AG10803 (cell line): ENCODE measurements at regions not wholly inside any gene's neighbourhood (a gene's known extent, or its start where the extent isn't known, plus 50 kb on each side); places are given as distances from the start of the nearest gene placed in this dataset.

Experiments used
- DNase-seq: peaks from one replicate; pipeline ENCODE4 v3.0.0; 2010; ENCODE audit warnings: low read depth
- H3K4me3 ChIP-seq: 2 replicates; pipeline ENCODE4 v1.5.1; 2011; ENCODE audit warnings: mild to moderate bottlenecking, low read length, control low read depth
- TF ChIP-seq, protein P1 (sequence below): conservative IDR thresholded peaks from 2 replicates; pipeline ENCODE4 v1.5.1; 2011; ENCODE audit warnings: mild to moderate bottlenecking, low read length, control low read depth, inconsistent platforms

DNA sequence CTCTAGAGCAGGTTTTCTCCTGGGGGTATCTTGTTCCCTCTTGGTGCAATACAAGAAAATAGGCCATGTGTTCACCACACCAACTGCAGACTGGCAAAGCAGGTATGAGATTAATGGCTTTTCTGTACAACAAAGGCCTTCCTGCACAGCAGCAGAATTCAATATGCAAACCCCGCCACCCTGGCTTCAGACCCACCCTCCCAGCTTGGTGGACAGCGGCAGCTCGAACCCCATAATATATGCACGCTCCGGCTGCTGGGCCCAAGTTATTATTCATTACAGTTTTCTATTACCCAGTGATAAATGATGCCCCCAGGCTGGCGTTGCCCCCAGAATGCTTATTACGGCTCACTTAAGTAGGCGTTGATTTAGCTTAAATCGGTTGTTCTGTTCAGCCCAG lies 144.2 kb downstream of the RRAGC start:
- no peak for DNase-seq
- TF ChIP-seq, protein P1, sequence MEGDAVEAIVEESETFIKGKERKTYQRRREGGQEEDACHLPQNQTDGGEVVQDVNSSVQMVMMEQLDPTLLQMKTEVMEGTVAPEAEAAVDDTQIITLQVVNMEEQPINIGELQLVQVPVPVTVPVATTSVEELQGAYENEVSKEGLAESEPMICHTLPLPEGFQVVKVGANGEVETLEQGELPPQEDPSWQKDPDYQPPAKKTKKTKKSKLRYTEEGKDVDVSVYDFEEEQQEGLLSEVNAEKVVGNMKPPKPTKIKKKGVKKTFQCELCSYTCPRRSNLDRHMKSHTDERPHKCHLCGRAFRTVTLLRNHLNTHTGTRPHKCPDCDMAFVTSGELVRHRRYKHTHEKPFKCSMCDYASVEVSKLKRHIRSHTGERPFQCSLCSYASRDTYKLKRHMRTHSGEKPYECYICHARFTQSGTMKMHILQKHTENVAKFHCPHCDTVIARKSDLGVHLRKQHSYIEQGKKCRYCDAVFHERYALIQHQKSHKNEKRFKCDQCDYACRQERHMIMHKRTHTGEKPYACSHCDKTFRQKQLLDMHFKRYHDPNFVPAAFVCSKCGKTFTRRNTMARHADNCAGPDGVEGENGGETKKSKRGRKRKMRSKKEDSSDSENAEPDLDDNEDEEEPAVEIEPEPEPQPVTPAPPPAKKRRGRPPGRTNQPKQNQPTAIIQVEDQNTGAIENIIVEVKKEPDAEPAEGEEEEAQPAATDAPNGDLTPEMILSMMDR = no peak
- no peak overlapping the region for H3K4me3 ChIP-seq

DNA sequence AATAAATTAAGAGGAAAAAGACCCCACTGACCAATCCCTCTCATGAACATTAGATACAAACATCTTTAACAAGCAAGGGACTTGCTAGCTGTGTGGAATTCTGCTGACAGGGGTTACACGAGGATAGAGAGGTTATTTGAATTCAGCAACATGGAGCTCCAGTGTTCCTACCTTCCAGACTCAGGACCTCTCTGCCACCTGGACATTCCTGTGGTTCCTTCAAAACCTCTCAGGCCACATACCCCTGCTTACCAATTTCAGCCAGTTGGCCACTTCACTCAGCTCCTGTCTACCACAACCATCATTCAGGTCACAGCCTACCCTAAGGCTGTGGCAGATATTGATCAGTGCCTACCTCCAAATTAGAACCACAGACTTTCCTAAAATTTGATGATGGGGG lies 147.5 kb downstream of the RRAGC start:
- H3K4me3 ChIP-seq = no peak overlapping the region
- no peak for DNase-seq
- TF ChIP-seq, protein P1 = no peak

DNA sequence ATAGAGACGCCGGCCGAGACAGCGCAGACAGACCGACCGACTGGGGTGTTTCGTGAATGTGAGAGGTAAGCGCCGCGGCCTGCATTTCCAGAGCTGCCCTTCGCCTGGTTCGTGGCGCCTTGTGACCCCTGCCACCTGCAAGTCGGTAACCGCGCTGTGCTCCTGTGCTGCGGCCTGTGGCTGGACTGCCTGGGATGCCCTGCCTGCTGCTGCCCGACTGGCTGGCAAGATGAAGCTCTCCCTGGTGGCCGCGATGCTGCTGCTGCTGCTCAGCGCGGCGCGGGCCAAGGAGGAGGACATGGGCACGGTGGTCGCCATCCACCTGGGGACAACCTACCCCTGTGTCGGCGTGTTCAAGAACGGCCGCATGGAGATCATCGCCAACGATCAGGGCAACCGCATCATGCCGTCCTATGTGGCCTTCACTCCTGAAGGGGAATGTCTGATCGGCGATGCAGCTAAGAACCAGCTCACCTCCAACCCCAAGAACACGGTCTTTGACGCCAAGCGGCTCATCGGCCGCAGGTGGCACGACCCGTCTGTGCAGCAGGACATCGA lies 150.8 kb downstream of the RRAGC start:
- no peak for DNase-seq
- TF ChIP-seq, protein P1 = no peak
- no peak overlapping the region for H3K4me3 ChIP-seq

GRCh38 chr1:38701088-38701487 lies 158.5 kb downstream of the RRAGC start:
- DNase-seq = no peak
- no peak overlapping the region for H3K4me3 ChIP-seq
- TF ChIP-seq, protein P1 = no peak

- H3K4me3 ChIP-seq = no peak overlapping the region
- no peak for DNase-seq
- TF ChIP-seq, protein P1 = no peak
Measured at GRCh38 chr1:38700077-38700470, 159.5 kb downstream of the RRAGC start.

DNA sequence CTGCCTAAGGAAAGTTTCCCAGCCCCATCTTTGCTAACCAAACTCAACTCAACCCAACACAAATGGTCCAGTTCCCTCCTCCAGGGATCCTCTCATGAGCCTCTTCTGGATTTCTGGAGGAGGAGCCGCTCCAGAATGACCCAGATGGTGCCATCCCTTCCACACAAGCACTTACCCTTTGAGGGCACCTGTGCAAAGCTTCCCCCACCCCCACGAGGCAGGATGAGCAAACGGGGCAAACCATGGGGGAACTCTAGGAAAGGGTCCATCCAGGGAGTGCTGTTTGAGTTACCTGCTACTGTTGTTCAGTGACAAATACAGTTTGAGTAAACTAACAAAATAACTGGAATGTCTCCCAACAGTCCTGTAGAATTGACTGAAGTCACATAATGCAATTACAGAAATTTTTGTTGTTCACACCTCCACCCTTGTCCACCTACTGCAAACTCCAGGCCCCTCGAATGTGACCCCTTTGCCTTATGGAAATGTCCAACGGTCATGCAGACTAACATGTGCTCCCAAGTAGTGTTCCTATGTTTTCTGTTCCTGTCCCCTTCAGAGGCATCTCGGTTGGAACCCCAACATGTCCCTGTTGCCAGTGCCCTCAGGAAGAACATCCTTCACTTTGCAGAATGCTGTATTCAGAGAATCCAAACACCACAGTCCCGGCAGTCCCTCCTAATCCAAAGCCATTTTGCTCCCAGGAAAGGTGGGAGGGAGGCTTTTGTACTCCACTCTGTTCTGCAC lies 160.1 kb downstream of the RRAGC start:
- no peak for DNase-seq
- TF ChIP-seq, protein P1 = no peak
- H3K4me3 ChIP-seq = no peak overlapping the region

GRCh38 chr1:38697387-38697786 lies 162.2 kb downstream of the RRAGC start:
- TF ChIP-seq, protein P1 = no peak
- H3K4me3 ChIP-seq = no peak overlapping the region
- no peak for DNase-seq
